Choroid plexus epithelial cell (primary cell): ENCODE measurements at regions not wholly inside any gene's neighbourhood (a gene's known extent, or its start where the extent isn't known, plus 50 kb on each side); places are given as distances from the start of the nearest gene placed in this dataset.
"Not testable (repeated sequence)": the region's sequence is repeated elsewhere in the genome, so short reads cannot be mapped to it uniquely, and the experiment has no call there.

Source experiments
- DNase-seq: peaks from one replicate; pipeline ENCODE4 v3.0.0-alpha.2; 2010; ENCODE audit warnings: low read depth
- H3K4me3 ChIP-seq: 2 replicates; pipeline ENCODE4 v1.5.1; 2011; ENCODE audit warnings: low read depth, mild to moderate bottlenecking, control low read depth, low read length, moderate library complexity
- CTCF ChIP-seq: conservative IDR thresholded peaks from 2 replicates; pipeline ENCODE4 v1.5.1; 2011; ENCODE audit warnings: low read depth, mild to moderate bottlenecking, control low read depth, inconsistent platforms, low read length, moderate library complexity

DNA sequence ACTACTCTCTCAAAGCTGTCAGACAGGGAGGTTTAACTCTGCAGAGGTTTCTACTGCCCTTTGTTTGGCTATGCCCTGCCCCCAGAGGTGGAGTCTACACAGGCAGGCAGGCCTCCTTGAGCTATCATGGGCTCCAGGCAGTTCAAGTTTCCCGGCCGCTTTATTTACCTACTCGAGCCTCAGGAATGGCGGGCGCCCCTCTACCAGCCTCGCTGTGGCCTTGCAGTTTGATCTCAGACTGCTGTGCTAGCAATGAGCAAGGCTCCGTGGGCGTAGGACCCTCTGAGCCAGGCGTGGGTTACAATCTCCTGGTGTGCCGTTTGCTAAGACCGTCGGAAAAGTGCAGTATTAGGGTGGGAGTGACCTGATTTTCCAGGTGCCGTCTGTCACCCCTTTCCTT, 124.3 kb downstream of the PTCHD1 start:
- not testable (repeated sequence) for DNase-seq, H3K4me3 ChIP-seq

GRCh38 chrX:23465105-23465791, 130.6 kb downstream of the PTCHD1 start:
- no peak for TF ChIP-seq CTCF
- no peak for DNase-seq
- no peak overlapping the region for H3K4me3 ChIP-seq

DNA sequence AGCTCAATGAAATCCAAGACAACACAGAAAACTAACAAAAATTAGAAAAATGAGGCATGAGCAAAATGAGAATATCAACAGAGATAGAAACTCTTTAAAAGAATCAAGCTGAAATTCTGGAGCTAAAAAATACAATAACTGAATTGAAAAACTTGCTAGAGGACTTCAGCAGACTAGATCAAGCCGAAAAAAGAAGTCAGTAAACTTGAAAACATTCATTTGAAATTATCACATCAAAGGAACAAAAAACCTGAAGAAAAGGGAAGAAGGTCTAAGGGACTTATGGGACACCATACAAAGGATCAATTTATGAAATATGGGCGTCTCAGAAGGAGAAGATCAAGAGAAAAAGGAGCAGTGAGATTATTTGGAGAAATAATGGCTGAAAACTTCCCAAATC, 131.3 kb downstream of the PTCHD1 start:
- H3K4me3 ChIP-seq, result no peak overlapping the region
- TF ChIP-seq CTCF, result no peak
- DNase-seq, result no peak

GRCh38 chrX:23478056-23478455, 143.4 kb downstream of the PTCHD1 start:
- DNase-seq, result peak; percentile 16

DNA sequence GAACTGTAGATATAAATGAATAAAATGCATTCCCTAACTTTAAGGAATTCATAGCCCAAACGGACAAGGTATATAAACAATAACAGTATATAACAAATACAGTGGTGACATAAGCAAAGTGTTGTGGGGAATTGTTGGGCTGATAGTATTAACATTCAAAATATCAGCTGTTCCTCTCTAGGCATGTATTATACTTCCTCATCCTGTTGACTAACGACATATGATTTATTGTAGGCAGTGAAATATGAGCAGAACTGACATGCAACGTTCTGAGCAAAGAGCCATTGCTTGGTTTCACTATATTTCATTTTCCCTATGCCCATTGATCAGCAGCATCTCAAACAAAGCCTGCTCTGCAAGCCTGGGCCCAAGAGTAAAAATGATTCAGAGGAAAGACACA, 143.9 kb downstream of the PTCHD1 start:
- no peak for DNase-seq
- TF ChIP-seq CTCF, result no peak

More at GRCh38 chrX:23478056-23478455, 143.4 kb downstream of the PTCHD1 start:
- H3K4me3 ChIP-seq, result no peak overlapping the region
- TF ChIP-seq CTCF, result no peak

DNA sequence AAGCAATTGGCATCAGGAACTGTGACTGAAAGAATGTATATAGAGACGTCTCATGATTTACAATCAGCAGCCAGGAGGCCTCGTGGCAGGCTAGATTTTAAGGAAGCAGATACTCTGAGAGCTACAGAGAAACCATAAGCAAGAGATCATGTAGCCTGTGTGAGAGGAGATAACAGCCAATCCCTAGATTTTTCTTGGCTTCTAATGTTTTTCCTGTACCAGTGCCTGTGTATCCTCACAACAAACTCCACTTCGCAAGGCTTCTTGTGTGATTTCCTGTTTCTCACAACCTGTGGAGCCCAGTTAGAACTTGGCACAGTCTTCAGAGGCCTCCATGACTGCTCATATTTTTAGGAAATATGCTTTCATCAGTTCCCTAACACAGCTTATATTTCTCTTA, 147.9 kb downstream of the PTCHD1 start:
- no peak for TF ChIP-seq CTCF
- no peak overlapping the region for H3K4me3 ChIP-seq
- DNase-seq, result peak; percentile 40

More for the DNA sequence above, 143.9 kb downstream of the PTCHD1 start:
- no peak overlapping the region for H3K4me3 ChIP-seq

GRCh38 chrX:23483396-23483795, 148.7 kb downstream of the PTCHD1 start:
- TF ChIP-seq CTCF, result no peak
- DNase-seq, result no peak
- H3K4me3 ChIP-seq, result no peak overlapping the region

DNA sequence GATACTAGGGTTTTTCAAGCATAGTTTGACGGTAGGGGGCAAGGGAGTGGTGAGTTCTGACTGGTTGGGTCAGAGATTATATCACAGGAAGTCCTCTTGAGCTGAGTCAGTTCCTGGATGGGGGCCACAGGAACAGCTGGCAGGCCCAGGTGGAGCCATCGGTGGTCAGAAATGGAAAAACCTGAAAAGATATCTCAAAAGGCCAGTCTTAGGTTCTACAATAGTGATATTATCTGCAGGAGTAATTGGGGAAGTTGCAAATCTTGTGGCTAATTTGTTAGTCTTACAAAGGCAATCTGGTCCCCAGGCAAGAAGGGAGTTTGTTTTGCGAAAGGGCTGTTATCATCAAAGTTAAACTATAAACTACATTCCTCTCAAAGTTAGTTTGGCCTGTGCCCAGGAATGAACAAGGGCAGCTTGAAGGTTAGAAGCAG, 159.3 kb downstream of the PTCHD1 start:
- TF ChIP-seq CTCF, result peak; percentile 5
- no peak overlapping the region for H3K4me3 ChIP-seq
- DNase-seq, result peak; percentile 58
